IMR-90 (cell line): ENCODE measurements at regions not wholly inside any gene's neighbourhood (a gene's known extent, or its start where the extent isn't known, plus 50 kb on each side); places are given as distances from the start of the nearest gene placed in this dataset.

Experiments
- ATAC-seq: fragments of 200-7000 bp; cut with Tn5 transposase; 2 replicates; pipeline ENCODE4 v1.9.1; 2020; ENCODE audit warnings: low read depth, mild to moderate bottlenecking, moderate library complexity
- BruUV-seq: library from RNA; stranded (reverse); fragments of 400-500 nt; replicated peaks from 2 replicates; lab custom pipeline; 2021; lab: Mats Ljungman, UMichigan
- CTCF ChIA-PET: fragments of 300-600 bp; formaldehyde crosslinking; extraction: SDS; loops from one replicate; lab custom pipeline; 2021; ENCODE audit warnings: antibody characterized with exemption; lab: Yijun Ruan, JAX
- POLR2A ChIA-PET: fragments of 300-600 bp; sonication (Branson Sonifier 250); formaldehyde crosslinking; loops from one replicate; lab custom pipeline; 2022; ENCODE audit warnings: antibody characterized with exemption; ENCODE audit not compliant: unreplicated experiment; lab: Charles Lee
- DNase-seq: peaks from one replicate; pipeline ENCODE4 v3.0.0; 2013
- H2AFZ ChIP-seq: replicated peaks from 2 replicates; pipeline ENCODE3; 2013; ENCODE audit warnings: low read length, mild to moderate bottlenecking; ENCODE audit not compliant: poor library complexity
- H2AK5ac ChIP-seq: 2 replicates; pipeline ENCODE4 v1.6.1; 2013; ENCODE audit warnings: low read depth, low read length, inconsistent platforms
- H2AK9ac ChIP-seq: replicated peaks from 2 replicates; pipeline ENCODE3; 2013; ENCODE audit warnings: mild to moderate bottlenecking, low read depth, low read length, moderate library complexity; ENCODE audit not compliant: poor library complexity
- H2BK120ac ChIP-seq: 2 replicates; pipeline ENCODE4 v1.6.1; 2013; ENCODE audit warnings: low read depth, low read length, inconsistent platforms
- H2BK15ac ChIP-seq: 3 replicates; pipeline ENCODE4 v1.6.1; 2013; ENCODE audit warnings: low read depth, low read length, inconsistent platforms
- H2BK20ac ChIP-seq: 2 replicates; pipeline ENCODE4 v1.6.1; 2013; ENCODE audit warnings: low read depth, mild to moderate bottlenecking, inconsistent platforms, low read length, moderate library complexity
- H2BK5ac ChIP-seq: 2 replicates; pipeline ENCODE4 v1.6.1; 2013; ENCODE audit warnings: mild to moderate bottlenecking, low read depth, low read length, inconsistent platforms; ENCODE audit not compliant: poor library complexity, severe bottlenecking
- H3K14ac ChIP-seq: replicated peaks from 2 replicates; pipeline ENCODE4 v1.6.1; 2013; ENCODE audit warnings: low read depth, low read length, inconsistent platforms
- H3K18ac ChIP-seq: 2 replicates; pipeline ENCODE4 v1.6.1; 2013; ENCODE audit warnings: low read depth, low read length, control low read depth
- H3K23ac ChIP-seq: 2 replicates; pipeline ENCODE4 v1.6.1; 2013; ENCODE audit warnings: low read depth, low read length, inconsistent platforms
- H3K27ac ChIP-seq: 2 replicates; pipeline ENCODE4 v1.5.1; 2013; ENCODE audit warnings: mild to moderate bottlenecking, control low read depth, low read length; ENCODE audit not compliant: insufficient read depth
- H3K27me3 ChIP-seq: 2 replicates; pipeline ENCODE4 v1.6.1; 2013; ENCODE audit warnings: low read length; ENCODE audit not compliant: control insufficient read depth, insufficient read depth
- H3K36me3 ChIP-seq: 2 replicates; pipeline ENCODE4 v1.6.1; 2013; ENCODE audit warnings: low read length, mixed read lengths; ENCODE audit not compliant: control insufficient read depth, insufficient read depth
- H3K4ac ChIP-seq: 2 replicates; pipeline ENCODE4 v1.6.1; 2013; ENCODE audit warnings: low read depth, low read length, inconsistent platforms
- H3K4me1 ChIP-seq: 2 replicates; pipeline ENCODE4 v1.6.1; 2013; ENCODE audit warnings: low read length, mixed read lengths; ENCODE audit not compliant: control insufficient read depth, insufficient read depth
- H3K4me2 ChIP-seq: 2 replicates; pipeline ENCODE4 v1.6.1; 2013; ENCODE audit warnings: low read depth, mild to moderate bottlenecking, control low read depth, low read length, moderate library complexity
- H3K4me3 ChIP-seq: 2 replicates; pipeline ENCODE4 v1.5.1; 2013; ENCODE audit warnings: low read depth, mild to moderate bottlenecking, control low read depth, low read length, moderate library complexity; ENCODE audit not compliant: insufficient read depth
- H3K56ac ChIP-seq: 2 replicates; pipeline ENCODE4 v1.6.1; 2013; ENCODE audit warnings: low read length, inconsistent platforms; ENCODE audit not compliant: insufficient read depth; ENCODE audit errors: extremely low read depth
- H3K79me1 ChIP-seq, 2 experiments: 2 replicates each; pipeline ENCODE4 v1.6.1; 2013; ENCODE audit warnings: low read length in 2 of 2, inconsistent platforms in 1 of 2, low read depth in 1 of 2
- H3K9ac ChIP-seq: 2 replicates; pipeline ENCODE4 v1.6.1; 2013; ENCODE audit warnings: low read depth, low read length, control low read depth
- H3K9me1 ChIP-seq: 2 replicates; pipeline ENCODE4 v1.6.1; 2013; ENCODE audit warnings: low read length, inconsistent platforms; ENCODE audit not compliant: insufficient read depth
- H3K9me3 ChIP-seq: 2 replicates; pipeline ENCODE4 v1.6.1; 2013; ENCODE audit warnings: low read length; ENCODE audit not compliant: control insufficient read depth, insufficient read depth
- H4K20me1 ChIP-seq: 2 replicates; pipeline ENCODE4 v1.6.1; 2013; ENCODE audit warnings: low read length, inconsistent platforms; ENCODE audit not compliant: insufficient read depth
- H4K5ac ChIP-seq: 2 replicates; pipeline ENCODE4 v1.6.1; 2013; ENCODE audit warnings: mild to moderate bottlenecking, low read depth, low read length, control low read depth
- H4K8ac ChIP-seq, 2 experiments: 2 replicates each; pipeline ENCODE4 v1.6.1; 2013; ENCODE audit warnings: low read depth in 2 of 2, low read length in 2 of 2, control low read depth in 1 of 2, inconsistent platforms in 1 of 2
- H4K91ac ChIP-seq: 2 replicates; pipeline ENCODE4 v1.6.1; 2013; ENCODE audit warnings: low read depth, low read length, inconsistent platforms; ENCODE audit not compliant: insufficient read depth
- BHLHE40 ChIP-seq: fragments of 150-350 bp; IDR thresholded peaks from 2 replicates; pipeline ENCODE4 v1.6.1; 2016; ENCODE audit warnings: mild to moderate bottlenecking, low read depth, low read length
- CEBPB ChIP-seq: IDR thresholded peaks from 2 replicates; pipeline ENCODE4 v1.6.1; 2012; ENCODE audit warnings: low read depth, low read length, improper control_type of control experiment
- CHD1 ChIP-seq: IDR thresholded peaks from 2 replicates; pipeline ENCODE4 v1.6.1; 2012; ENCODE audit warnings: low read depth, low read length, improper control_type of control experiment
- CTCF ChIP-seq: conservative IDR thresholded peaks from 2 replicates; pipeline ENCODE4 v1.5.1; 2012; ENCODE audit warnings: mild to moderate bottlenecking, low read depth, low read length, improper control_type of control experiment
- FOS ChIP-seq: fragments of 150-350 bp; IDR thresholded peaks from 2 replicates; pipeline ENCODE4 v1.6.1; 2016; ENCODE audit warnings: low read depth, low read length
- MAFK ChIP-seq: IDR thresholded peaks from 2 replicates; pipeline ENCODE4 v1.6.1; 2012; ENCODE audit warnings: low read depth, low read length, improper control_type of control experiment
- MAZ ChIP-seq: IDR thresholded peaks from 2 replicates; pipeline ENCODE4 v1.6.1; 2012; ENCODE audit warnings: low read depth, mild to moderate bottlenecking, low read length, improper control_type of control experiment, moderate library complexity, borderline replicate concordance
- MXI1 ChIP-seq: IDR thresholded peaks from 2 replicates; pipeline ENCODE4 v1.6.1; 2012; ENCODE audit warnings: low read depth, mild to moderate bottlenecking, low read length, moderate library complexity, borderline replicate concordance
- POLR2A ChIP-seq: IDR thresholded peaks from 2 replicates; pipeline ENCODE4 v1.6.1; 2012; ENCODE audit warnings: mild to moderate bottlenecking, low read depth, low read length
- RCOR1 ChIP-seq: IDR thresholded peaks from 2 replicates; pipeline ENCODE4 v1.6.1; 2012; ENCODE audit warnings: mild to moderate bottlenecking, low read length, improper control_type of control experiment; ENCODE audit not compliant: insufficient replicate concordance
- SMC3 ChIP-seq: fragments of 150-350 bp; IDR thresholded peaks from 2 replicates; pipeline ENCODE4 v1.6.1; 2016; ENCODE audit warnings: low read depth, mild to moderate bottlenecking, antibody characterized with exemption, low read length, moderate library complexity
- WGBS, 2 experiments: methylation state at CpG; one replicate each; pipeline versions ENCODE4 v1.1.5 to v1.1.7; 2013; ENCODE audit warnings: missing lambda C conversion rate in 2 of 2; ENCODE audit not compliant: insufficient read length in 1 of 2; ENCODE audit errors: extremely low coverage in 2 of 2; 5-methylcytosine and 5-hydroxymethylcytosine counted together
- dilution Hi-C: fragments of 300-500 bp; cut with HindIII; formaldehyde crosslinking; loops from one replicate; pipeline ENCODE4 v1.14.3; 2018; ENCODE audit warnings: low sequenced_read_pairs; ENCODE audit not compliant: unreplicated experiment
- in situ Hi-C: fragments of 300-500 bp; cut with MboI; formaldehyde crosslinking; loops from 3 replicates; pipeline ENCODE4 v1.14.3; 2019; ENCODE audit warnings: low sequenced_read_pairs, inconsistent platforms, mixed read lengths
- intact Hi-C: fragments of 100-400 bp; cut with micrococcal nuclease; formaldehyde crosslinking; loops from 2 replicates; pipeline ENCODE4 v1.10.0; 2022
- TF ChIP-seq, protein P1 (sequence below): fragments of 150-350 bp; IDR thresholded peaks from 2 replicates; pipeline ENCODE4 v1.6.1; 2016; ENCODE audit warnings: low read depth, mild to moderate bottlenecking, low read length, moderate library complexity, borderline replicate concordance

DNA sequence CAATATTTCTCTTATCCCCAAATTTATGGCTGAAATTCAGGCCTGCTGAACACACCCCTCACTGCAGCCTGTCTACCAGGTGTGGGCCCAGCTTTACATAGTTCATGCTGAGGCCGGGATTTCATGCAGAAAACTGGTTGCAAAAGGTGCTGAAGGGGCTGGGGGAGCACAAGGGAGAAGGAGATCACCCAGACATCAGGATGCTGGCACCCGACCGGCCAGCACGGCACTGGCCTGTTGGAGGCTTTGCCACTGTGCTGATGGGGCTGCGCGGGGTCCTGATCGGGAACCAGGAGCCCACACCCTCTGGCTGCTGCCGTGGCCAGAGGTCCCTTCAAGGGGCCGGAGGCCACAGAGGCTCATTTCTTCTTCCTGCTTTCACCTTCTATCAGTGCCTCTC lies 177.9 kb upstream of the C2CD4B start:
- no peak overlapping the region for H2BK120ac ChIP-seq
- H2AFZ ChIP-seq = no peak overlapping the region
- no peak overlapping the region for H2AK5ac ChIP-seq
- H2BK15ac ChIP-seq = no peak overlapping the region
- no peak overlapping the region for H3K4me2 ChIP-seq
- H3K4me3 ChIP-seq = no peak overlapping the region
- H4K8ac ChIP-seq = no peak overlapping the region
- intact Hi-C loops (no loop called here), in situ Hi-C loops (no loop called here), dilution Hi-C loops (no loop called here)
- no peak overlapping the region for H3K23ac ChIP-seq
- H3K4ac ChIP-seq = no peak overlapping the region
- no peak overlapping the region for H2BK20ac ChIP-seq
- H3K36me3 ChIP-seq = no peaks in the 10 kb centered on the region
- ATAC-seq (no peak), DNase-seq (no peak)
- no TSS peak for BruUV-seq
- POLR2A ChIA-PET = no interaction called here
- CTCF ChIA-PET = no interaction called here
- H3K9me1 ChIP-seq = no peaks in the 10 kb centered on the region; the same call in 1 of the 2 replicates
- H4K20me1 ChIP-seq = no peaks in the 10 kb centered on the region
- H3K56ac ChIP-seq = no peak overlapping the region
- no peaks in the 10 kb centered on the region for H3K9me3 ChIP-seq
- H3K27me3 ChIP-seq = peaks cover 15% of the 10 kb centered on the region
- no peak overlapping the region for H3K14ac ChIP-seq
- TF ChIP-seq, protein P1, sequence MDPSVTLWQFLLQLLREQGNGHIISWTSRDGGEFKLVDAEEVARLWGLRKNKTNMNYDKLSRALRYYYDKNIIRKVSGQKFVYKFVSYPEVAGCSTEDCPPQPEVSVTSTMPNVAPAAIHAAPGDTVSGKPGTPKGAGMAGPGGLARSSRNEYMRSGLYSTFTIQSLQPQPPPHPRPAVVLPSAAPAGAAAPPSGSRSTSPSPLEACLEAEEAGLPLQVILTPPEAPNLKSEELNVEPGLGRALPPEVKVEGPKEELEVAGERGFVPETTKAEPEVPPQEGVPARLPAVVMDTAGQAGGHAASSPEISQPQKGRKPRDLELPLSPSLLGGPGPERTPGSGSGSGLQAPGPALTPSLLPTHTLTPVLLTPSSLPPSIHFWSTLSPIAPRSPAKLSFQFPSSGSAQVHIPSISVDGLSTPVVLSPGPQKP = no peak
- TF ChIP-seq POLR2A (no peak), MXI1 (no peak), CHD1 (no peak), FOS (no peak), SMC3 (no peak), CEBPB (no peak), MAZ (no peak), CTCF (no peak), RCOR1 (no peak), MAFK (no peak), BHLHE40 (no peak)
- H2BK5ac ChIP-seq = no peak overlapping the region
- H4K5ac ChIP-seq = no peak overlapping the region
- H2AK9ac ChIP-seq = no peak overlapping the region
- no peaks in the 10 kb centered on the region; the same call in 1 of the 2 replicates for H3K4me1 ChIP-seq
- WGBS, 2 experiments = no CpG with 5 or more reads among the region's 9 CpGs
- H4K91ac ChIP-seq = no peak overlapping the region
- H3K9ac ChIP-seq = no peak overlapping the region
- H3K18ac ChIP-seq = no peak overlapping the region
- H3K79me1 ChIP-seq = no peaks in the 10 kb centered on the region
- H3K27ac ChIP-seq = no peak overlapping the region
